Fibroblast of skin of left biceps (primary cell): ENCODE measurements at regions not wholly inside any gene's neighbourhood (a gene's known extent, or its start where the extent isn't known, plus 50 kb on each side); places are given as distances from the start of the nearest gene placed in this dataset.

Experiments used
- DNase-seq, 2 experiments: peaks; one replicate each; pipeline ENCODE4 v3.0.0-alpha.2; 2013; ENCODE audit warnings: low read depth in 2 of 2

GRCh38 chr13:22644941-22645340 is 535.8 kb upstream of the SGCG start:
- no peak for DNase-seq

GRCh38 chr13:22647156-22647850 is 533.5 kb upstream of the SGCG start:
- no peak for DNase-seq

GRCh38 chr13:22648320-22648801 is 532.4 kb upstream of the SGCG start:
- no peak for DNase-seq

GRCh38 chr13:22652796-22653195 is 528.0 kb upstream of the SGCG start:
- DNase-seq: no peak

- no peak for DNase-seq
These were observed 526.9 kb upstream of the SGCG start for GRCh38 chr13:22653866-22654265.

- DNase-seq: no peak
These were observed 525.5 kb upstream of the SGCG start for GRCh38 chr13:22655106-22655852.

- DNase-seq: no peak
These were observed 518.0 kb upstream of the SGCG start for GRCh38 chr13:22662771-22663170.

GRCh38 chr13:22665506-22665905 is 515.3 kb upstream of the SGCG start:
- DNase-seq: no peak

- DNase-seq: no peak
These were observed 490.0 kb upstream of the SGCG start for GRCh38 chr13:22690756-22691155.

GRCh38 chr13:22693691-22694090 is 487.1 kb upstream of the SGCG start:
- DNase-seq: no peak

GRCh38 chr13:22696433-22696832 is 484.3 kb upstream of the SGCG start:
- DNase-seq: no peak

GRCh38 chr13:22698467-22698866 is 482.3 kb upstream of the SGCG start:
- DNase-seq: no peak

GRCh38 chr13:22700246-22700887 is 480.4 kb upstream of the SGCG start:
- no peak for DNase-seq

GRCh38 chr13:22703601-22704209 is 477.1 kb upstream of the SGCG start:
- no peak for DNase-seq

GRCh38 chr13:22707946-22708345 is 472.8 kb upstream of the SGCG start:
- DNase-seq: no peak

- no peak for DNase-seq
These were observed 463.7 kb upstream of the SGCG start for GRCh38 chr13:22717036-22717435.

- no peak for DNase-seq
These were observed 454.1 kb upstream of the SGCG start for GRCh38 chr13:22726726-22727125.

- DNase-seq: no peak
These were observed 445.5 kb upstream of the SGCG start for GRCh38 chr13:22735011-22735995.

- no peak for DNase-seq
These were observed 444.6 kb upstream of the SGCG start for GRCh38 chr13:22736084-22736767.

GRCh38 chr13:22736768-22737092 is 444.0 kb upstream of the SGCG start:
- no peak for DNase-seq

GRCh38 chr13:22738357-22738756 is 442.4 kb upstream of the SGCG start:
- DNase-seq: no peak
